ENCODE measurements at regions not wholly inside any gene's neighbourhood (a gene's known extent, or its start where the extent isn't known, plus 50 kb on each side); places are given as distances from the start of the nearest gene placed in this dataset.

- DNase-seq (ENCODE audit: low read depth in 2 of 3, low spot score in 2 of 3): no peak
Observed at GRCh38 chr2:128812183-128812940, 493.7 kb upstream of the HS6ST1 start.

DNA sequence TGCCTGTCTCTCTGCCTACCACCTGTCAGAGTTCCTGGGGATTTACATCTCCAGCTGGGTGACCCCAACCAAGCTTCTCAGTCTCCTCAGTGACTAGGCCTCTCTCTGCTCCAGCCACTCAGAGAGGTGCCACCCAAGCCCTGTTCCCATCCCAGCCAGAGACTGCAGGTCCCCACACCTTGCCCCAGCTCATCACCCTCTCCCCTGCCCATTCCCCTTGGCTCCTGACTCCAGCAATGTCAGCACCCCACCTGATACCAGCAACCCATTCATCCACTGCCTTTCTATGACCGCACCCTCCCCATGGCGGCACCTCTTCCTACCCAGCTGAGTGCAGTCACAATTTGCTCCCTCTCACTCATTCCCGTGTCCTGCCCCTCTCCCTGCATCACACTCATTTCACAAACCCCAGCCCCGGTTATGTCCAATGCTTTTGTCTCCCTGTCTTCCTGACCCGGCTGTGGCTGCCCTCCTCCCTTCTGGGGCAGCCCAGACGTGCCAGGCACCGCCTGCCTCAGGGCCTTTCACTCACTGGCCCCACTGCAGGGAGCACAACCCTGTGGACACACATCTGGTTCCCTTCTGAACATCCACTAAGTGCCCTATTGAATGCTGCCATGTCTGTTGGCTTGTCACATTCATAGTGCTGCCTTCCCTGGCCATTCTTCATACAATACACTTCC lies 494.8 kb upstream of the HS6ST1 start:
- DNase-seq (ENCODE audit: low read depth in 2 of 3, low spot score in 2 of 3): no peak

DNA sequence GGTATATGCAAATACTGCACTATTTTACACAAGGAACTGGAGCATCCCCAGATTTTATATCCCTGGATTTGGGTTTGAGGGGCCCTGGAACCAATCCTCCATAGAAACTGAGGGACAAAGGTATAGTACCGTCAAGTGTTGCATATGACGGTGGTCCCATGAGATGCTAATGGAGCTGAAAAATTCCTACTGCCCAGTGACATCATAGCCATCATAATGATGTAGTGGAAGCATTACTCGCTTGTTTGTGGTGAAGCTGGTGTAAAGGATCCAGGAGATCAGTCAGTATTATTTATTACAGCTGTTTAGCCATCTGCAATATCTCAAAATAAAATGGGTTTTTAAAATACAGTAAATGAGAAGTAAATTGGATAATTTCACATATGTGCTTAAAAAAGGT lies 496.6 kb upstream of the HS6ST1 start:
- DNase-seq (ENCODE audit: low read depth in 2 of 3, low spot score in 2 of 3): no peak

DNA sequence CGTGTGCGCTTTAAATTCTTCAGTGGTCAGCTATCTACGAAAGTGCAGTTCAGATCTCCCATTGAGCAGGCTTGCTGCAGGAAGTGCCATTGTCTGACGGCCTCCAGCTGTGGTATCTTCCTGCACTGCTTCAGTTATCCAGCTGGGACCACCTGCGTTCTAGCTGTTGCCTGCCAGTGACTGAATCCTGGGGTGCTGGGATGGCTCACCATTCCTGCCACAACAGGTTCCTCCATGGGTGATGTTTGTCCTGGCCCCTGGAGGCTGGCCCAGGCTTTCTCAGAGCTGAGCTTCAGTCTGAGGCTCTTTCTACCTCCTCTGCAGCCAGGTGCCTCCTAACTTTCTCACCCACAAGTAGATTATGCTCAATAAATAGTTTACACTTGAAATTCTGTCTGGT lies 498.5 kb upstream of the HS6ST1 start:
- DNase-seq (ENCODE audit: low read depth in 2 of 3, low spot score in 2 of 3): no peak

GRCh38 chr2:128817813-128818212 lies 499.1 kb upstream of the HS6ST1 start:
- no peak for DNase-seq (ENCODE audit: low read depth in 2 of 3, low spot score in 2 of 3)

- no peak for DNase-seq (ENCODE audit: low read depth in 2 of 3, low spot score in 2 of 3)
Observed at GRCh38 chr2:128818248-128818647, 499.6 kb upstream of the HS6ST1 start.

DNA sequence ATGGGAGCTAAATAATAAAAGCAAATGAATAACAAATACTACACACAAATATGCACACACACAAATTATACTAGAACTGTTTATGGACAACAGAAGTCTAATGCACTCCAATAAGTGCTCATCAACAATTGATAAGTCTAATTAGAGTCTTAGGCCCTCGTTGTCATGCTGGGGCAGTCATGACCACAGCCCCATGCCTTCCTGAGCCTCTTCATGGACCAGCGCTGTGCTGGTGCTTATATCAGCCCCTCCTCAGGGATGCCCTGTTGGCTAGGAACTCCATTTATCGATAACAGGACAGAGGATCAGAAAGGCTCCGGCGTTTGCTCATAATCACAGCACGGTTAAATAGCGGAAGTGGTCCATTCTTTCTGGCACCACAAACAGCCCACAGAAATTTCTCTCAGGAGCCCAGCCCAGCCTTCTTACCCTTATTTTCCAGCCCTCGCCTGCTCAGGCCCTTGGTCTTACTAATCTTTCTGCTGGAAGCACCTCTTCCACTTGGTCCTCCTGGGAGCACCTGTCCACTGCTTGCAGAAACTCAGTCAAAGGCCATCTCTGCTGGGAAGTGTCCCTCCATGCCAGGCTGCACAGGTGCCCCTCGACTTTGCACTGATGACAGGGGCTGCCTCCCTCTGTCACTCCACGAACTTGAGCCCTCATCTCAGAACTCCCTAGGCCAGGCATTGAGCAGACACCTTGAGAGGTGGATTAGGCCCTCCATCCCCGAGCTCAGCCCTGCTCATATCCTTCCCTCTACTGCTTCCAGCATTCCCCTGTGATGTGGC lies 500.2 kb upstream of the HS6ST1 start:
- DNase-seq (ENCODE audit: low read depth in 2 of 3, low spot score in 2 of 3): no peak

GRCh38 chr2:128820452-128820851 lies 501.8 kb upstream of the HS6ST1 start:
- no peak for DNase-seq (ENCODE audit: low read depth in 2 of 3, low spot score in 2 of 3)

DNA sequence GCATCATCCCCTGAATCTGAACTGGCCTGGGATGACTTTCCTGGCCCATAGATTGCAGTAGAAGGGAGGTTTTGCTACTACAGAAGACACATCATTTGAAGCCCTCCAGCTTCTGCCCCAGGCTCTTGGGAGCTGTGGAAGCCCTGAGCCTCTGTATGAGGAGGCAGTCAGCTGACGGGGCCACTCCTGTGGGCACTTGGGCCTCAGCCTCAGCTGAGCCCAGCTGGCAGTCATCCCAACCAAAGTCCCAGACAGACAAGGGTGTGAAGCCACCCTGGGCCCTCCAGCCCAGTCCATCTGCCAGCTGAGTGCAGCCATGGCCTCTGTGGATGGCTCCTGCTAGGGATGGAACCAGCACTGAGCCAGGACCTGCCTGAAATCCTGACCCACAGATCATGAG lies 502.3 kb upstream of the HS6ST1 start:
- no peak for DNase-seq (ENCODE audit: low read depth in 2 of 3, low spot score in 2 of 3)

- no peak for DNase-seq (ENCODE audit: low read depth in 2 of 3, low spot score in 2 of 3)
Observed at GRCh38 chr2:128832946-128833663, 514.4 kb upstream of the HS6ST1 start.

- DNase-seq (ENCODE audit: low read depth in 2 of 3, low spot score in 2 of 3): no peak
Observed at GRCh38 chr2:128833664-128834027, 515.0 kb upstream of the HS6ST1 start.

DNA sequence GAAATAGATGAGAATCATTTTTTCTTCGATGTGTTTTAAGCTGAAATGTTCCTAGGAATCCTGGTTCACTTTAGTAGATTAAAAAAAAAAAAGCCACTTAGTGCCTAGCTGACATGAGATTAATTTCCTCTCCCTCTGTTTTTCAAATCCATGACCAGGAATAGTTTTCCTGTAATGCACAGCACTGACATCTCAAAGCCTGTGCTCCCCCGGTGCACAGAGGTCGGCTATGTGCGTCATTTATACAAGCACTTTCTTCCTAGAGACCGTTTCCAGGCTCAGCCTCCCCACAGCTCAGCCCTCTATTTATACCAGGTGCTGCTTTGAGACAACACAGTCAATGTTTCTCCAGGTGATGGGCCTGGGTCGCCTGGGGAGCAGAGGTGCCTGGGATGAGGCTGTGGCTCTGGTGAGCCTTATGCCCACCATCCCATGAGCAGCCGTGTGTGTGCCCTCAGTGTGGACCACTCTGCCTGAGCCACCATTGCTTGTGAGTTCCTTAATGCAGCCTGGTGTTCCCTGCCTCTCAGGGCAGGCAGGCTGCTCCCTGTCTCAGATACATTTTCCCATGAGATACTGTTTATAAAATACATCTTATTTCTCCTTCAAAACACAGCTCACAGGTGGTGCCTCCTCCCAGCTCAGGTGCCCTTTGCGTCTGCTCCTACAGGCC lies 515.7 kb upstream of the HS6ST1 start:
- no peak for DNase-seq (ENCODE audit: low read depth in 2 of 3, low spot score in 2 of 3)

- DNase-seq (ENCODE audit: low read depth in 2 of 3, low spot score in 2 of 3): no peak
Observed at GRCh38 chr2:128834880-128835252, 516.2 kb upstream of the HS6ST1 start.

GRCh38 chr2:128835342-128835855 lies 516.7 kb upstream of the HS6ST1 start:
- DNase-seq (ENCODE audit: low read depth in 2 of 3, low spot score in 2 of 3): no peak

GRCh38 chr2:128835974-128836373 lies 517.3 kb upstream of the HS6ST1 start:
- DNase-seq (ENCODE audit: low read depth in 2 of 3, low spot score in 2 of 3): no peak

DNA sequence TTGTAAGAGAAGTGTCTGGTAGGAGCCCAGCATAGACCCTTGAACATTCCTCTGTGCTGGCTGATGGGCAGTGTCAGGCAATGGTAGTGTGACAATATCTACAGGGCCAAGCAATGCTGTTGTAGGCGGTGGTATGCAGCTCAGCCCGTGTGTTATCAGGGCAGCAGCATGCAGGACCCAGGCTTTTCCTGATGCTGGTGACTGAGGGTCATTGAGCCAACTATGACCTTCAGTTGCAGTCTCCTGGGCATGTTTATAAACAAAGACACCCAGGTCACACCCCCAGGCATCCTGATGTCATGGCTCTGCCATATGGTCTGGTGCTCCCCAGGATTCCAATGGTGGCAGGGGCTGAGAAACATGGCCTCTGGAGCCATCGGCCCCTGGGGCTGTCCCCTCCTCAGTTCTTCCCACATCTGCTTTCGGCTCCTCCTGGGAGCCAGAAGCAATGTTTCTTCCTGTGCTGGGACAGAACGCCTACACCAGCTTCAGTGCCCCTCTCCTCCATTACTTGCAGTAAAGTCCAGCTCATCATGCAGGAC lies 518.0 kb upstream of the HS6ST1 start:
- no peak for DNase-seq (ENCODE audit: low read depth in 2 of 3, low spot score in 2 of 3)

DNA sequence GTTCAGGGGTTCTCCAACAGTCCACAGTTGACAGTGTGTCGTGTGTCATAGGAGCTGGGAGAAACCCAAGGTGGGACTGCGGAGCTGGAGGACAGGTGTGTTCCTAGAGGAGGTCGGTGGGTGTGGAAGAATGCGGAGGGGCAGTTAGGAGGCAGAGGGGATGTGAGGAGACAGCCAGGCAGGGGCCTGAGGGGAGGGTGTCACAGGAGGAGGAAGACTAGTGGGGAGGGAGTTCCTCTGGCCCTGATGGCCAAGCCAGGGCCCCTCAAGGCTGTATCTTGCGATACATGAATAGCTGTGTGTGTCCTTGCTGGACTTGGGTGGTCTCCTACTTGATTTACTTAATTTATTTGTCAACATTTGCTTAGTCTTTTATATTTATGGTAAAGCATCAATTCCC lies 519.6 kb upstream of the HS6ST1 start:
- DNase-seq (ENCODE audit: low read depth in 2 of 3, low spot score in 2 of 3): no peak

DNA sequence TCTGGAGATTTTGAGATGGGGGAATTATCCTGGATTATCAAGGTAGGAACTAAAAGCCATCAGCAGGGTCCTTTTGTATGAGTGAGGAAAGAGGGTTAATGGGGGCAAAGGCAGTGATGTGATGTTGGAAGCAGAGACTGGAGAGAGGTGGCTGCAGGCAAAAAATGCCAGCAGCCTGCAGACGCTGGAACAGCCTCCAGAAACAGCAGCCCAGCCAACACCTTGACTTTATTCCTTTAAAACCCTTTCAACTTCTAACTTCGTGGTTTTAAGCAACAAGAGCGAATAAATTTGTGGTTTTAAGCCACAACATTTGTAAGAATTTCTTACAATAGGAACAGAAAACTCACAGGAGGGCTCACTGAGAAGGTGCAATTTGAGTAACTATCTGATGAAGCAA lies 523.1 kb upstream of the HS6ST1 start:
- no peak for DNase-seq (ENCODE audit: low read depth in 2 of 3, low spot score in 2 of 3)

DNA sequence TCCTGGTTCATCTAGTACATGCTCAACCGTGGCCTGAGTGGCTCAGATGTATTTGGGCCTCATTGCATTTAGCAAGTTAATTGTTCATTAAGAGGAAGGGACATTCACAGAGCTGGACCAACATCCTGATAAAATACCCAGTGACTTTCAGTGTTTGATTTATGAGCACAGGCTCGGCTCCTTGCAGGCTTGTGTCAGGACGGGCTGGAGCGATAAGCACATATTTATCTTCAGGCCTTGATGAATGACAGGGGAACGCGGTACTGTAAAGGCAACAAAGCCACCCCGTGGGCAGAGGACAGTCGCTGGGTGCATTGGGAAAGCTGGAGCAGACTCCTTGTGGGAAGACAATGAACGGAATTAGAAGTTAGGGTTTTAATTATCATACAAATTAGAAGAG lies 548.6 kb upstream of the HS6ST1 start:
- no peak for DNase-seq (ENCODE audit: low read depth in 2 of 3, low spot score in 2 of 3)

All from hematopoietic multipotent progenitor cell (in vitro differentiated cells).